ENCODE measurements at regions not wholly inside any gene's neighbourhood (a gene's known extent, or its start where the extent isn't known, plus 50 kb on each side); places are given as distances from the start of the nearest gene placed in this dataset.

DNA sequence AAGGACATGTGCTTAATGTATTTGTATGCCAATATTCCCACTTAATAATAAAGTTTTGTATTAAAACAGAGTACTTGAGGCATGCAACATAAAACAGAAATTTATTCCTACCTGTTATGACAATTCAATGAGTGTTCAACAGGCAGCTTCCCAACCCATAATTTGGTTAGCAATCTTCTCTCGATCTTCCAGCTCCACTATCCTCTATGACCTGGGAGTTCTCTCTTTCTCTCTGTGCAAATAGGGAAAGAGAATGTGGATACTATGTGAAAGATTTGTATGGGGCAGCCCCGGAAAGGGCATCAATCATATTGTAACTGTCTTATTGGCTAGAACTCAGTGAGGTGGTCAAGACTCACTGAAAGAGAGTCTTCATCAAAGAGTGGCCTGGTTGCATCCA is 644.9 kb upstream of the PCDH20 start:
- FAIRE-seq (no peak), DNase-seq (no peak)
- Histone ChIP-seq H3K4me1 (ENCODE audit: control insufficient read depth in 3 of 3, insufficient read depth in 2 of 3, low read depth in 1 of 3, low read length in 2 of 3) (no peaks in the 10 kb centered on the region), H3K4me3 (ENCODE audit: low read depth in 1 of 3, low read length in 3 of 3) (no peak overlapping the region), H3K27ac (ENCODE audit: low read depth in 1 of 3, low read length in 2 of 3) (no peak overlapping the region), H3K9me3 (ENCODE audit: control insufficient read depth in 2 of 2, insufficient read depth in 1 of 2, low read depth in 1 of 2, low read length in 1 of 2) (no peaks in the 10 kb centered on the region), H3K36me3 (ENCODE audit: control insufficient read depth in 3 of 3, insufficient read depth in 2 of 3, low read depth in 1 of 3, low read length in 3 of 3) (no peaks in the 10 kb centered on the region), H3K27me3 (ENCODE audit: control insufficient read depth in 3 of 3, insufficient read depth in 3 of 3, low read length in 3 of 3) (no peaks in the 10 kb centered on the region)
- WGBS, 3 donors, result 75 to 89% (median 88%) methylated on average over 2 of the region's 2 CpGs

DNA sequence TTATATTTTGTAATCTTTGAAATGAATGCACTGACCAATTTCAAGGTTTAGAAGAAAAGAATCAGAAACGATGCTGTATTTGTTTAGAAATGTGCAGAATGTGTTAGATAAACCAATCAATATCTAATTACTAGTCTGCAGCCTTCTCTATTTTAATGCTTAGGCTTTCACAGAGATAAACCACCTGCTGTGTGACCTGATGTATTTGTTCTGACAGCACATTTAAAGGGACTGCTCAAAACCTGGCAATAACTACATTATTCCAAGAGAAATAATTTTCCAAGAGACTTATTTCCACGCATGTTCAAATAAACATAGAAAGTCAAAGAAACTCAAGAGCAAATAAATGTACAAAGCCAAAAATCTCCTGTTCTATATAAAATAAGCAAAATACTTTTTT is 641.6 kb upstream of the PCDH20 start:
- no peak for FAIRE-seq
- no peaks in the 10 kb centered on the region for H3K9me3 ChIP-seq (ENCODE audit: control insufficient read depth in 2 of 2, insufficient read depth in 1 of 2, low read depth in 1 of 2, low read length in 1 of 2)

DNA sequence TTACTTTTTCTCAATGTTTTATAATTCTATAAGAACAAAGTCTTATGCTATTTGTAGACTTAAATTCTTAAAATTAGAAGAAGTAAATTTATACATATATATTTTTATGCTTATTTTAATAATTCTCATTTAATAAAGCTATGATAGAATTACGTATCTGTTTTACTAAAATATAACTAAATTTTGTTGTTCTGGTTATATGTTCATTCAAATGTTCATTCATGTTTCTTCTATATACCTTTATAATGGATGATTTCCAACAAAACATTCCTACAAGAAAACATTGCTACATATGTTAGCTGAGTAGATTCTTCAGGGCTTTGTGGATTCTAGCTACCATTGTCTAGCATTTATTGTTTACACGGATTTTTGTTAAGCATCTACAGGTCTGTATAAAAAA is 634.3 kb upstream of the PCDH20 start:
- H3K27ac ChIP-seq (ENCODE audit: low read depth in 1 of 3, low read length in 2 of 3), result no peak overlapping the region
- no peaks in the 10 kb centered on the region for H3K36me3 ChIP-seq (ENCODE audit: control insufficient read depth in 3 of 3, insufficient read depth in 2 of 3, low read depth in 1 of 3, low read length in 3 of 3)
- no peaks in the 10 kb centered on the region for H3K27me3 ChIP-seq (ENCODE audit: control insufficient read depth in 3 of 3, insufficient read depth in 3 of 3, low read length in 3 of 3)
- H3K4me1 ChIP-seq (ENCODE audit: control insufficient read depth in 3 of 3, insufficient read depth in 2 of 3, low read depth in 1 of 3, low read length in 2 of 3), result no peaks in the 10 kb centered on the region
- 77 to 89% (median 79%) methylated on average over 2 of the region's 2 CpGs for WGBS, 3 donors
- DNase-seq, result no peak
- H3K4me3 ChIP-seq (ENCODE audit: low read depth in 1 of 3, low read length in 3 of 3), result no peak overlapping the region
- H3K9me3 ChIP-seq (ENCODE audit: control insufficient read depth in 2 of 2, insufficient read depth in 1 of 2, low read depth in 1 of 2, low read length in 1 of 2), result peaks cover 0 to 11% of the 10 kb centered on the region in 2 donors
- FAIRE-seq, result no peak

More for the DNA sequence above, 641.6 kb upstream of the PCDH20 start:
- no peaks in the 10 kb centered on the region for H3K4me1 ChIP-seq (ENCODE audit: control insufficient read depth in 3 of 3, insufficient read depth in 2 of 3, low read depth in 1 of 3, low read length in 2 of 3)
- DNase-seq, result no peak
- 37 to 48% (median 37%) methylated on average over 2 of the region's 2 CpGs for WGBS, 3 donors
- H3K27ac ChIP-seq (ENCODE audit: low read depth in 1 of 3, low read length in 2 of 3), result no peak overlapping the region
- no peak overlapping the region for H3K4me3 ChIP-seq (ENCODE audit: low read depth in 1 of 3, low read length in 3 of 3)
- no peaks in the 10 kb centered on the region for H3K27me3 ChIP-seq (ENCODE audit: control insufficient read depth in 3 of 3, insufficient read depth in 3 of 3, low read length in 3 of 3)
- no peaks in the 10 kb centered on the region for H3K36me3 ChIP-seq (ENCODE audit: control insufficient read depth in 3 of 3, insufficient read depth in 2 of 3, low read depth in 1 of 3, low read length in 3 of 3)

DNA sequence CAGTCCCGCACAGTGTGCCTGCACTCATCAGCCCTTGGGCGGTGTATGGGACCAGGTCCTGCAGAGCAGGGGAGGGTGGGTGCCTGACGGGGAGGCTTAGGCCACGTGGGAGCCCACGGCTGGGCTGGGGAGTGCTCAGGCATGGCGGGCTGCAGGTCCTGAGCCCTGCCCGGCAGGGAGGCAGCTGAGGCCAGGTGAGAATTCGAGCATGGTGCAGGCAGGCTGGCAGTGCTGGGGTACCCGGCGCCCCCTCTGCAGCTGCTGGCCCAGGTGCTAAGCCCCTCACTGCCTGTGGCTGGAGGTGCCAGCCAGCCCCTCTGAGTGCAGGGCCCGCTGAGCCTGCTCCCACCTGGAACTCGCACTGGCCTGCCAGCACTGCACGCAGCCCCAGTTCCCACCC is 630.9 kb upstream of the PCDH20 start:
- DNase-seq (no peak), FAIRE-seq (no peak)
- H3K36me3 ChIP-seq (ENCODE audit: control insufficient read depth in 3 of 3, insufficient read depth in 2 of 3, low read depth in 1 of 3, low read length in 3 of 3), result no peaks in the 10 kb centered on the region
- peaks cover 0 to 8% of the 10 kb centered on the region in 2 donors for H3K9me3 ChIP-seq (ENCODE audit: control insufficient read depth in 2 of 2, insufficient read depth in 1 of 2, low read depth in 1 of 2, low read length in 1 of 2)
- H3K27ac ChIP-seq (ENCODE audit: low read depth in 1 of 3, low read length in 2 of 3), result no peak overlapping the region
- H3K4me1 ChIP-seq (ENCODE audit: control insufficient read depth in 3 of 3, insufficient read depth in 2 of 3, low read depth in 1 of 3, low read length in 2 of 3), result no peaks in the 10 kb centered on the region
- H3K27me3 ChIP-seq (ENCODE audit: control insufficient read depth in 3 of 3, insufficient read depth in 3 of 3, low read length in 3 of 3), result no peaks in the 10 kb centered on the region
- no peak overlapping the region for H3K4me3 ChIP-seq (ENCODE audit: low read depth in 1 of 3, low read length in 3 of 3)
- 87 to 92% (median 91%) methylated on average over 12 to 13 of the region's 13 CpGs for WGBS, 3 donors

DNA sequence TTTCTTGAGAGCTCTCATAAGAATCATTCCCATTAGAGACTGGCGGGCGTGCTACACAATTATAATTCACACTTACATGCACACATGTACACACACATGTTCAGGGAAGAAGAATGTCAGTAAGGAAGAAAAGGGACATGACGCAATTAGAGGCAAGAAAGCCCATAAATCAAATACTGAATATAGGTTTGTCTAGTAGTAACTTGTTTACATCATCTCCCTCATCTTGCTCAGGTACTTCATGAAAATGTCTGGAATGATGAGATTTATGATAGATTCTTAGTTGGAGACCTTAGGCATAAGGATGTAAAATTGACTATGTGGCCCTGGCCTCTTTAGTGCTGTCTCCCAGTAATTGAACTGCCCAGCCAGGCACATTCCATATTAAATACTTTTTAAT is 628.0 kb upstream of the PCDH20 start:
- Histone ChIP-seq H3K9me3 (ENCODE audit: control insufficient read depth in 2 of 2, insufficient read depth in 1 of 2, low read depth in 1 of 2, low read length in 1 of 2) (peaks cover 0 to 7% of the 10 kb centered on the region in 2 donors), H3K36me3 (ENCODE audit: control insufficient read depth in 3 of 3, insufficient read depth in 2 of 3, low read depth in 1 of 3, low read length in 3 of 3) (no peaks in the 10 kb centered on the region), H3K27me3 (ENCODE audit: control insufficient read depth in 3 of 3, insufficient read depth in 3 of 3, low read length in 3 of 3) (no peaks in the 10 kb centered on the region), H3K4me1 (ENCODE audit: control insufficient read depth in 3 of 3, insufficient read depth in 2 of 3, low read depth in 1 of 3, low read length in 2 of 3) (no peaks in the 10 kb centered on the region), H3K4me3 (ENCODE audit: low read depth in 1 of 3, low read length in 3 of 3) (no peak overlapping the region), H3K27ac (ENCODE audit: low read depth in 1 of 3, low read length in 2 of 3) (no peak overlapping the region)
- no peak for FAIRE-seq
- WGBS, 3 donors, result 87 to 97% (median 89%) methylated on average over 3 of the region's 3 CpGs
- no peak for DNase-seq

GRCh38 chr13:62040806-62041205 is 625.2 kb upstream of the PCDH20 start:
- Histone ChIP-seq H3K4me1 (ENCODE audit: control insufficient read depth in 3 of 3, insufficient read depth in 2 of 3, low read depth in 1 of 3, low read length in 2 of 3) (no peaks in the 10 kb centered on the region), H3K36me3 (ENCODE audit: control insufficient read depth in 3 of 3, insufficient read depth in 2 of 3, low read depth in 1 of 3, low read length in 3 of 3) (no peaks in the 10 kb centered on the region), H3K4me3 (ENCODE audit: low read depth in 1 of 3, low read length in 3 of 3) (no peak overlapping the region), H3K27ac (ENCODE audit: low read depth in 1 of 3, low read length in 2 of 3) (no peak overlapping the region), H3K9me3 (ENCODE audit: control insufficient read depth in 2 of 2, insufficient read depth in 1 of 2, low read depth in 1 of 2, low read length in 1 of 2) (no peaks in the 10 kb centered on the region), H3K27me3 (ENCODE audit: control insufficient read depth in 3 of 3, insufficient read depth in 3 of 3, low read length in 3 of 3) (no peaks in the 10 kb centered on the region)
- 66 to 82% (median 77%) methylated on average over 2 of the region's 2 CpGs for WGBS, 3 donors
- FAIRE-seq, result no peak
- DNase-seq, result no peak

DNA sequence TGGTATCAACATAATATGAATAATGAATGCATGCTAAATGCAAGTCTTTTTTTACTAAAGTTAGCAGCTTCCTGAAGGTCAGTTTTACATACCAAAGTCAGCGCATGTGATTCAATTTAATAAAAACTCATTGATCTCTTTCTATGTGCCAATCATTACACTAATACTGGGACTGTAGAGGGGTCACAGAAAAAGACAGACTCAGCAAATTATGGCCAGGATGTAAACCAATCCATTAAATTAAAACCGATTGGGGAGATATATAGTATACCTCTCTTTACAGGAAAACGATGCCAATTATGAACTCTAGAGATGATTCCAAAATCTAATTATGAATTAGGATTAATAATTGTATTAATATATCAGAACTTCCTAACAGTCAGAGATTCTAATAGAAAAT is 624.4 kb upstream of the PCDH20 start:
- Histone ChIP-seq H3K9me3 (ENCODE audit: control insufficient read depth in 2 of 2, insufficient read depth in 1 of 2, low read depth in 1 of 2, low read length in 1 of 2) (no peaks in the 10 kb centered on the region), H3K4me1 (ENCODE audit: control insufficient read depth in 3 of 3, insufficient read depth in 2 of 3, low read depth in 1 of 3, low read length in 2 of 3) (no peaks in the 10 kb centered on the region), H3K36me3 (ENCODE audit: control insufficient read depth in 3 of 3, insufficient read depth in 2 of 3, low read depth in 1 of 3, low read length in 3 of 3) (no peaks in the 10 kb centered on the region), H3K27me3 (ENCODE audit: control insufficient read depth in 3 of 3, insufficient read depth in 3 of 3, low read length in 3 of 3) (no peaks in the 10 kb centered on the region), H3K27ac (ENCODE audit: low read depth in 1 of 3, low read length in 2 of 3) (no peak overlapping the region), H3K4me3 (ENCODE audit: low read depth in 1 of 3, low read length in 3 of 3) (no peak overlapping the region)
- FAIRE-seq, result no peak
- 59 to 84% (median 73%) methylated on average over 3 of the region's 3 CpGs for whole genome bisulfite sequencing, 3 donors
- no peak for DNase-seq

DNA sequence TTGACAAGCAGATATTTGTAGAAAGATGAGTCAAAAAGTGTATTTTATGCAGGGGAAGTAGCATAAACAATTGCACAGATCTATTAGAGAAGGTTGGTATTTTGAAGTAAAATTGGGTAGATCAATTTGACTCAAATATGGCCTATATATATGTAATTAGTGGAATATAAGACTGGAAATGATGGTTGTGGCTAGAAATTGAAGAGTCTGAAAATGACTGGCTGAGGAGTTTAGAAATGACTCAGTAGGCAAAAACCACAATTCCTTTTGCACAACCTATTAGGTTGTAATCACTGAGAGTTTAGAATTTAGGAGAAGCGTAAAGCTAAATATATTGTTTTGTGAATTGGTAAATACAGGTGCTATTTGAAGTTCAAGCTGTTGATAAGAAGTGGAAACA is 622.6 kb upstream of the PCDH20 start:
- 61 to 74% (median 71%) methylated on average over 1 of the region's 1 CpG for WGBS, 3 donors
- no peak for FAIRE-seq
- no peaks in the 10 kb centered on the region for H3K4me1 ChIP-seq (ENCODE audit: control insufficient read depth in 3 of 3, insufficient read depth in 2 of 3, low read depth in 1 of 3, low read length in 2 of 3)
- H3K27ac ChIP-seq (ENCODE audit: low read depth in 1 of 3, low read length in 2 of 3), result no peak overlapping the region
- H3K4me3 ChIP-seq (ENCODE audit: low read depth in 1 of 3, low read length in 3 of 3), result no peak overlapping the region
- H3K9me3 ChIP-seq (ENCODE audit: control insufficient read depth in 2 of 2, insufficient read depth in 1 of 2, low read depth in 1 of 2, low read length in 1 of 2), result no peaks in the 10 kb centered on the region
- no peaks in the 10 kb centered on the region for H3K36me3 ChIP-seq (ENCODE audit: control insufficient read depth in 3 of 3, insufficient read depth in 2 of 3, low read depth in 1 of 3, low read length in 3 of 3)
- DNase-seq, result no peak
- no peaks in the 10 kb centered on the region for H3K27me3 ChIP-seq (ENCODE audit: control insufficient read depth in 3 of 3, insufficient read depth in 3 of 3, low read length in 3 of 3)

DNA sequence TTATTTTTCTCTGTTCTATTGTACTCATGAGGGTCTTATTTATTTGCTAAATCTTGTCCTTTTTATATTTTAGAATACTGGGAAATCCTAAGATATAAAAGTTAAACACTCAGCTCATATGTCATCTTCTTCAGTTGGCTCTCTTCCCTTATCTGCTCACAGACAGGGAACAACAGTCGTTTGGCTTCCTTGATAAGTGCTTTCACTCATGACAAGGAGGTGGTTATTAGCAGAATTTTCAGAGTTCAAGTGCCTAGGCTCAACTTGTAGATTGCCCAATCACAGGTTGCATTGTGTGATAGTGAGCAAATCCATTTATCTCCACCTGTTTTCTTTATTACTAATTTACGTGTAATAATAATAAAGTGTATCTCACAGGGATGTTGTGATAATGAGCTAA is 620.3 kb upstream of the PCDH20 start:
- no peak overlapping the region for H3K27ac ChIP-seq (ENCODE audit: low read depth in 1 of 3, low read length in 2 of 3)
- H3K9me3 ChIP-seq (ENCODE audit: control insufficient read depth in 2 of 2, insufficient read depth in 1 of 2, low read depth in 1 of 2, low read length in 1 of 2), result no peaks in the 10 kb centered on the region
- H3K4me1 ChIP-seq (ENCODE audit: control insufficient read depth in 3 of 3, insufficient read depth in 2 of 3, low read depth in 1 of 3, low read length in 2 of 3), result no peaks in the 10 kb centered on the region
- no peak for FAIRE-seq
- no peaks in the 10 kb centered on the region for H3K36me3 ChIP-seq (ENCODE audit: control insufficient read depth in 3 of 3, insufficient read depth in 2 of 3, low read depth in 1 of 3, low read length in 3 of 3)
- WGBS, 3 donors, result 13 to 42% (median 33%) methylated on average over 2 of the region's 2 CpGs
- no peaks in the 10 kb centered on the region for H3K27me3 ChIP-seq (ENCODE audit: control insufficient read depth in 3 of 3, insufficient read depth in 3 of 3, low read length in 3 of 3)
- DNase-seq, result no peak
- H3K4me3 ChIP-seq (ENCODE audit: low read depth in 1 of 3, low read length in 3 of 3), result no peak overlapping the region
